GM19324 (cell line): ENCODE measurements at regions not wholly inside any gene's neighbourhood (a gene's known extent, or its start where the extent isn't known, plus 50 kb on each side); places are given as distances from the start of the nearest gene placed in this dataset.
"Not testable (repeated sequence)": the region's sequence is repeated elsewhere in the genome, so short reads cannot be mapped to it uniquely, and the experiment has no call there.

ENCODE experiments used
- ATAC-seq: cut with Tn5 transposase; IDR thresholded peaks from one replicate; pipeline ENCODE4 v1.9.1; 2021; ENCODE audit warnings: mild to moderate bottlenecking, moderate library complexity; ENCODE audit not compliant: unreplicated experiment, low FRiP score

GRCh38 chr4:79748835-79749234 is 324.2 kb downstream of the ANTXR2 start:
- ATAC-seq = no peak

DNA sequence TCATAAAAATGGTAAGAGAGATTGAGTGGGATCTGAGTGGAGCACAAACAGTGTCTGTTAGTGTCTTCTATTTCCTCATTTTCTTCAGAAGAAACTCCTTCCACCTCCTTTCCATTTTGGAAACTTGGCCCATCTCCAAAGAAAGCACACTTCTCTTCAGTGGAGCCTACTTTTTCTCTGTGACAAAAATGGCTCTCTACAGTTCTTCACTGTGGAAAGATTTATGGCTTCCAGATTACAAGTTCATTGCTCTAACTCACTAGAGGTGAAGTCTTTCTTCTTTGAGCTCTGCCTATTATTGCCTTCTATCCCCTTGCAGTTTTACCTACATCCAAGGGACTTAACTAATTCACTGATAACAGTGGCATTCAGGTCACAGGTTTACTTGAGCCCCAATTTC is 325.8 kb downstream of the ANTXR2 start:
- ATAC-seq = no peak

- no peak for ATAC-seq
These were observed 330.0 kb downstream of the ANTXR2 start for GRCh38 chr4:79743014-79743413.

- no peak for ATAC-seq
These were observed 331.9 kb upstream of the GK2 start for GRCh38 chr4:79739912-79740311.

DNA sequence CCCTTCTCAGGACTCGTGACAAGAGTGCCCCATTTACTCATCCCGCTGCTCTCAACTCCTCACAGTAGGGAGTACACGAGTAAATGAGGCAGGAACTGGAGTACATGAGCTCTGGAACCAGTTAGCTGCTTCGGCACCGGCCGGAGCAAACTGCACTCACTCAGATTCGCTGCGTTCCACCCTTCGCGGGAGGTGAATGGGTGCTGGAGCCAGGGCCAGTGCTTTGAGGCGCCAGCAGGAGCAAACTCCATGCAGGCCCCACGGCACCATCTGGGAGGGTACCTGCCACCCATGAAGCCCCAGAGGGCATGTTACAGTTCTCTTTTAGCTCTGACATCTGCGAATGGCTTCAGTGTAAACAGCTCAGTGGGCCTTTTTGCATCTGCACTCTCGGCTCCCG is 315.5 kb upstream of the GK2 start:
- ATAC-seq = no peak

GRCh38 chr4:79700356-79700755 is 292.3 kb upstream of the GK2 start:
- ATAC-seq = no peak

DNA sequence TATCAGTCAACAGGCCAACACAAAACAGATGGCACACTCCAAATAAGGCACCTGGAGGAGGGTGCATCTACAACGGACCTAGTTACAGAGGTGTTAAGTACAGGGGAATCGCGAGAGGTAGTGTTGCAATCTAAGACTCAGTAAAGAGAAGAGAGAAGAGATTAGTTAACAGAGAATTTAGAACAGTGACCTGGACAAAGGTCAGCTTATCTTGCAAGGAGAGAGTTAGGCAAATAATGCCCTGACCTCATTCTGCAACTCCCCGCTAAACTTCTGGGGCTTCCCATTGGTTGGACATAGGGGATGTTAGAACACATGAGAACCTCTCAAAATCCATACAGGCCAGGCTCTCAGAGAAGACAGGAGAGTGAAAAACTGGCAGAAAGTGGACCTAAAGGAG is 289.4 kb upstream of the GK2 start:
- ATAC-seq = no peak

DNA sequence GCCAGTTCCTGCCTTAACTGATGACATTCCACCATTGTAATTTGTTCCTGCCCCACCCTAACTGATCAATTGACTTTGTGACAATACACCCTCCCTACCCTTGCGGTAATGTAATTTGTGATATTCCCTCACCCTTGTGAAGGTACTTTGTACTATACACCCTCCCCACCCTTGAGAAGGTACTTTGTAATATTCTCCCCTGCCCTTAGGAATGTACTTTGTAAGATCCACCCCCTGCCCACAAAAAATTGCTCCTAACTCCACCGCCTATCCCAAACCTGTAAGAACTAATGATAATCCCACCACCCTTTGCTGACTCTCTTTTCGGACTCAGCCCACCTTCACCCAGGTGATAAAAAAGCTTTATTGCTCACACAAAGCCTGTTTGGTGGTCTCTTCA is 288.5 kb upstream of the GK2 start:
- not testable (repeated sequence) for ATAC-seq

- ATAC-seq = no peak
These were observed 287.8 kb upstream of the GK2 start for GRCh38 chr4:79695848-79696247.

DNA sequence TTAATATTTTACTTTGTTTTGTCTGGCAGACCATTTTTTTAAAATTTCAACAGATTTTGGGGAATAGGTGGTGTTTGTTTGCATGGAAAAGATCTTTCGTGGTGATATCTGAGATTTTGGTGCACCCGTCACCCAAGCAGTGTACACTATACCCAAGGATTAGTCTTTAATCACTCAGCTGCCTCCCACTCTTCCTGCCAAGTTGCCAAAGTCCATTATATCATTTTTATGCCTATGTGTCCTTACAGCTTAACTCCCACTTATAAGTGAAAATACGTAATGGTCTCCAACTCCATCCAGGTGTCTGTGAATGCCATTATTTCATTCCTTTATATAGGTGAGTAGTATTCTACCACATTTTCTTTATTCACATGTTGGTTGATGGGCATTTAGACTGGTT is 281.7 kb upstream of the GK2 start:
- no peak for ATAC-seq

GRCh38 chr4:79688691-79689090 is 280.7 kb upstream of the GK2 start:
- no peak for ATAC-seq

DNA sequence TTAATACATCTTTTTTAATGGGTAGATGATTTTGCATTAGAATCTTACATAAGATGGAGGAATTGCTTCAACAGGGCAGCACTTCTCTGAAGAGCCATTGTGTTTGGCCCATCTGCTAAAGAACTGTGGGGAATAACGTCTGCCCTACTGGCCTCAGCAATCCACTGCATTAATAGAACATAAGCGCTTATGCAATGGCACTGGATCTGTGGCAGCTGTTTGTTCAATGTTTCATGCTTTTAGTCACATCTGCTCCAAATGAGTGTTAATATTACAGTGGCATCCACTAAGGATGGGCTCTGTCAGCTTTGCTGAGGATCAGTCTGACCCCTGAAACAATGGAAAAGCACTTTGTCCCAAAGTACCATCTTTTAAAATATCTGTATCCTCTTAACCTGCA is 279.0 kb upstream of the GK2 start:
- ATAC-seq = no peak

DNA sequence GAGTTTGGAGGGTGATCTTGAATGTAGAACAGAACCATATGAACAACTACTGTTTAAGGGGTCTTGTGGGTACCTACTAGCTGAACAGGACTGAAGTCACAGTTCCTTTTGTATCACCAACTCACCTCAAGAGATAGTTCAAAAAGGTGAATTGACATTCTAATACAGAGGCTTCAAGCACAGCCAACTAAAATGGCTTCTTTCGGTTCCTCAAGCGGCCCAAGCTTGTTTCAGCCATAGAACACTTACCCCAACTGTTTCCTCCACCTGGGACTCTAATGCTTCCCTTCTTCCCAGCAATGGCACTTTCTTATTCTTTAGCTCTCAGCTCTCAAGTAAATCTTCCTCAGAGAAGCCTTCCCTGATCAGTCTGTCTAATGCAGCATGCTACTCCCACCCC is 277.5 kb upstream of the GK2 start:
- no peak for ATAC-seq

DNA sequence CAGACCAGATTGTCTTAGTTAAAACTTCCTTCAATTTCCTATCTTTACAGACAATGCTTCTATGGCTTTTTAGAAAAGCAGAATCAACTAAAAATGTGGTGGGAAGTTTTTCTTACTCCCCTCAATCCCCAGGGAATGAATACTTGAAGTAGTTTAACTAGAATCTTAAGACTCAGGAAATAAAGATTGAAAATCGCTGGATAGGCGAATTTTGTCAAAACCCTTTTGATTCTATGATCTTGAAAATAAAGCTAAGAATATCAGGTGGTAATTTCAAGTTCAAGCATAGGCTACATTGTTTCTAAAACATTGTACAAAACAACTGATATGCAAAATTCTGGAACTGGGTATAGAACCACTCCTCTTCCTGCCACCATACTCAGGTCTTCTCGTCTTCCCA is 276.5 kb upstream of the GK2 start:
- ATAC-seq = no peak

DNA sequence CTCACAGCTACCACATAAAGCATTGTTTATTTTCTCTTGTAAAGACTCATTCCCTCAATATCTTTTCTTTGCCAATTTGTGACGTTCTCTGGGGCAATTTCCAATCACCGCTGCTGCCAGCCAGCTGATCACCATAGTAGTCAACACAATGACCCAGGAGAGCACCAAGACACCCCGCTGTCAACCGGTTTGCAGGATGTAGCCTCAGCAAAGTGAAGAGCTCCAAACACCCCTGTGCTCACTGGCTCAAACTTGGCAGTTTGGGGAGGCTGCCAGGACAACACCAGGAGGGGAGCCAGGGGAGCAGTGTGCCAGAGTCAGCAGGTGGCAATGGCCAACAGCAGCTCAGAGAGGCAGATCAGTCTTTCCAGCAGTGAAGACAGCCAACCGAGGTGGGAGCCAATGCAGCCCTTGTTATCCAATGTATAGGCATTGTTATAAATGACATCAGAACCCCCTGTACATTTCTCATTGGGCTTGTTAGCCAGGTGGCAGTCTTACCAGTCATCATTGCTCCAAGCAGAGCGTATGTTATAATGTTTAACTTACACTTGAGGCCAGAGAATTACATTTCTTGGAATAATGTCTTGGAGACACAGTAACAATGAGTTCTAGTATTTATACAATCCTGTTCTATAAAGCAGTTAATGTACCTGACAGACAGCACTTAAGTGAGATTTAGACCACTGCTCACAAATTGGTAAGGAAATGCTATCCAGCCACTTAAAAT is 274.9 kb upstream of the GK2 start:
- ATAC-seq = no peak

DNA sequence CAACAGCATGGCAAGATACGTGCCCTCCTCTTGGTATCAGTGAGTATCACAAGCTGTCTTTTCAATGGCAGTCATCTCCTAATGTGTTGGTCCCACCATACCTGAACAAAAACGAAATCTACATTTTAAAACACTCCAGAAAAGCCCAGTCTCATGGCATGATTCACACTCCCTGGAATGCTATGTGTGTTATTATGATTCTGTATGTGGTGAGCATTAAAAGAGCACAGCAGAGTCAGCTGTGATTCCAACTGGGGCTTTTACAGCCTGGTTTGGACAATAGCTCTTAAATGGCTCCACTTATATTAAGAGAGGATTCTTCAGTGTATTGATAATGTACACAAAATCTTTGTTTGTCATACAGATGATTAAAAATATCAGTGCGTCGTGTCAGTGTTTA is 274.1 kb upstream of the GK2 start:
- ATAC-seq = no peak

- ATAC-seq = no peak
These were observed 271.8 kb upstream of the GK2 start for GRCh38 chr4:79679859-79680258.

- ATAC-seq = no peak
These were observed 270.6 kb upstream of the GK2 start for GRCh38 chr4:79678472-79679202.

DNA sequence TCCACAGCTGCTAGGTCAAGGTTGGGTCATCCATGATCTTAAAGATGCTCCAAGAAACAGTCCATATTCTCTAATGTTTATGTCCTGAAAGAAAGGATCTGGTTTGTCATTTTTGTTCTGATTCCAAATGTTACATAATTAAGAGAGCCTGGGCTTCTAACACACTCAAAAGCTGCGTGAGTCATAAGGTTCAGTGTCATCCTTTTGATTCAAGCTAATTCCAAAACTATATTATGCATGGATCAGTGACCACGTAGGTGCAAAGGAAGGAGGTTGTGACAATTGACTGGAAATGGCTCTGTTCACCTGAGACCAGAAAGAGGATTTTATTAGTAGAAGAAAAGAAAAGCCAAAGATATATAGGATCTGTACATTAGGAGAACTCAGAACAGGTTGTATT is 268.7 kb upstream of the GK2 start:
- ATAC-seq = no peak

GRCh38 chr4:79674906-79675305 is 266.9 kb upstream of the GK2 start:
- ATAC-seq = not testable (repeated sequence)

DNA sequence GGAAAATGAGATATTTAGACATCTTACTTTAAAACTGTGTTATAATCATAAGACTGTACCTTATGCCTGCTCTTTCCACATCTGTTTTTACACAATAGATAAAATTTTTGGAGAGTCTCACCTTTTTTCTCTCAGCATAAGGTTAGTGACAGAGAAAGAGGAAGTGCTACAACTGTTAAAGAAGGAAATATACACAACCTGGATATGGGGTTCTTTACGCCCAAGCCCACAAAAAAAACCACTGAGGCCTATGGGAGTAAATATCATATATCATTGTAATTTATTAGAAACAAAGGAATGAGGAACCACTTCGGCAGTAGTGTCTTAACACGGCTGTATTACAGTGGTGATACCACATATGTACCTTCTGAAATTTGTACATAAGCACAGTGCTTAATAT is 265.9 kb upstream of the GK2 start:
- no peak for ATAC-seq

DNA sequence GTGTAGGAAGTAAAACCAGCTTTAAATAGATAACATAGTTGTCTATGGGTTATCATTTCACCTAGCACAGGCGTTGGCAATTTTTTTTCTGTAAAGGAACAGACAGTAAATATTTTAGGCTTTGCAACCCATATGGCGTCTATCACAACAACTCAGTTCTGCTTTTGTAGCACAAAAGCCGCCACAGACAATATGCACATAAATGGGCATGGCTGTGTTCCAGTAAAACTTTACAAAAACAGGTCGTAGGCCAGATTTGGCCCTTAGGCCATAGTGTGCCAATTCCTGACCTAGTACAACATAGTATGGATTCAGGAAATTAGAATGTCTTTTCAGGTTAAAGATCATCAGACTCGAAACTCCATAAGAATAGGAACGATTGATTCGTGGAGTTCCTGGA is 265.3 kb upstream of the GK2 start:
- ATAC-seq = no peak
